ENCODE measurements at regions not wholly inside any gene's neighbourhood (a gene's known extent, or its start where the extent isn't known, plus 50 kb on each side); places are given as distances from the start of the nearest gene placed in this dataset.

GRCh38 chr5:43893951-43894684 lies 291.1 kb downstream of the NNT start:
- dilution Hi-C loops (cut with MboI; ENCODE audit: extremely low pct_ligation_motif_present, low sequenced_read_pairs): no loop called here
- FAIRE-seq: no peak
- no peak overlapping the region for H3K4me2 ChIP-seq (ENCODE audit: control insufficient read depth, extremely low read depth, insufficient read depth, low read depth, low read length)

GRCh38 chr5:43891112-43891511 lies 288.1 kb downstream of the NNT start:
- Histone ChIP-seq H3K9me3 (ENCODE audit: control insufficient read depth, low read depth, low read length) (no peaks in the 10 kb centered on the region), H3K79me2 (ENCODE audit: control insufficient read depth, insufficient read depth, low read length) (no peaks in the 10 kb centered on the region), H3K36me3 (ENCODE audit: control insufficient read depth in 2 of 2, extremely low read depth in 1 of 2, insufficient read depth in 2 of 2, low read length in 2 of 2) (no peaks in the 10 kb centered on the region), H3K27me3 (ENCODE audit: control insufficient read depth, extremely low read depth, insufficient read depth, low read length) (no peaks in the 10 kb centered on the region), H2AFZ (ENCODE audit: control insufficient read depth, low read length) (no peak overlapping the region), H3K4me2 (ENCODE audit: control insufficient read depth, extremely low read depth, insufficient read depth, low read depth, low read length) (no peak overlapping the region), H3K4me3 (ENCODE audit: control insufficient read depth in 2 of 3, extremely low read depth in 1 of 3, insufficient read depth in 2 of 3, low read depth in 1 of 3, low read length in 3 of 3) (no peak overlapping the region), H3K4me1 (ENCODE audit: control insufficient read depth, extremely low read depth, insufficient read depth, low read length) (no peaks in the 10 kb centered on the region), H3K27ac (ENCODE audit: control insufficient read depth, insufficient read depth, low read length) (no peak overlapping the region), H3K9ac (ENCODE audit: control insufficient read depth, extremely low read depth, insufficient read depth, low read length) (no peak overlapping the region), H3K9me1 (ENCODE audit: control insufficient read depth, extremely low read depth, insufficient read depth, low read length) (no peaks in the 10 kb centered on the region), H4K20me1 (ENCODE audit: control insufficient read depth, extremely low read depth, insufficient read depth, low read length) (no peaks in the 10 kb centered on the region)
- FAIRE-seq (no peak), DNase-seq (ENCODE audit: low read depth, low spot score) (no peak)
- dilution Hi-C loops (cut with MboI; ENCODE audit: extremely low pct_ligation_motif_present, low sequenced_read_pairs): no loop called here
- TF ChIP-seq CTCF (optimal IDR thresholded peaks at IDR 0.05 in 1 of 3, IDR thresholded peaks at IDR 0.05 in 1 of 3, conservative IDR thresholded peaks at IDR 0.05 in 1 of 3; ENCODE audit: extremely low read depth in 1 of 3, insufficient read depth in 2 of 3, low read length in 3 of 3) (no peak), EZH2 (IDR thresholded peaks at IDR 0.05; ENCODE audit: low read length) (no peak)

More at GRCh38 chr5:43893951-43894684, 291.1 kb downstream of the NNT start:
- Histone ChIP-seq H3K36me3 (ENCODE audit: control insufficient read depth in 2 of 2, extremely low read depth in 1 of 2, insufficient read depth in 2 of 2, low read length in 2 of 2) (no peaks in the 10 kb centered on the region), H3K9ac (ENCODE audit: control insufficient read depth, extremely low read depth, insufficient read depth, low read length) (no peak overlapping the region), H3K79me2 (ENCODE audit: control insufficient read depth, insufficient read depth, low read length) (no peaks in the 10 kb centered on the region), H3K27ac (ENCODE audit: control insufficient read depth, insufficient read depth, low read length) (no peak overlapping the region), H3K4me3 (ENCODE audit: control insufficient read depth in 2 of 3, extremely low read depth in 1 of 3, insufficient read depth in 2 of 3, low read depth in 1 of 3, low read length in 3 of 3) (no peak overlapping the region), H3K27me3 (ENCODE audit: control insufficient read depth, extremely low read depth, insufficient read depth, low read length) (no peaks in the 10 kb centered on the region), H2AFZ (ENCODE audit: control insufficient read depth, low read length) (no peak overlapping the region), H3K9me1 (ENCODE audit: control insufficient read depth, extremely low read depth, insufficient read depth, low read length) (no peaks in the 10 kb centered on the region), H3K4me1 (ENCODE audit: control insufficient read depth, extremely low read depth, insufficient read depth, low read length) (no peaks in the 10 kb centered on the region), H3K9me3 (ENCODE audit: control insufficient read depth, low read depth, low read length) (no peaks in the 10 kb centered on the region), H4K20me1 (ENCODE audit: control insufficient read depth, extremely low read depth, insufficient read depth, low read length) (no peaks in the 10 kb centered on the region)
- DNase-seq (ENCODE audit: low read depth, low spot score): no peak
- TF ChIP-seq EZH2 (IDR thresholded peaks at IDR 0.05; ENCODE audit: low read length) (no peak), CTCF (optimal IDR thresholded peaks at IDR 0.05 in 1 of 3, IDR thresholded peaks at IDR 0.05 in 1 of 3, conservative IDR thresholded peaks at IDR 0.05 in 1 of 3; ENCODE audit: extremely low read depth in 1 of 3, insufficient read depth in 2 of 3, low read length in 3 of 3) (no peak)
